ENCODE measurements at regions not wholly inside any gene's neighbourhood (a gene's known extent, or its start where the extent isn't known, plus 50 kb on each side); places are given as distances from the start of the nearest gene placed in this dataset.

GRCh38 chr4:25527034-25527433, 128.6 kb upstream of the SLC34A2 start:
- Histone ChIP-seq H3K9me3 (ENCODE audit: control insufficient read depth in 1 of 2, insufficient read depth in 1 of 2, low read length in 2 of 2) (peaks cover 0 to 4% of the 10 kb centered on the region in 2 experiments), H3K27me3 (ENCODE audit: control insufficient read depth in 1 of 2, insufficient read depth in 2 of 2, low read length in 2 of 2) (peaks cover 0 to 2% of the 10 kb centered on the region in 2 experiments), H3K4me3 (ENCODE audit: low read length) (no peak overlapping the region), H3K4me1 (ENCODE audit: insufficient read depth, low read length) (no peaks in the 10 kb centered on the region), H3K36me3 (ENCODE audit: insufficient read depth, low read length) (no peaks in the 10 kb centered on the region), H3K27ac (ENCODE audit: low read depth in 1 of 2, low read length in 2 of 2) (no peak overlapping the region)
- Mint-ChIP-seq H3K4me1 (ENCODE audit: low read depth) (no peaks in the 10 kb centered on the region), H3K36me3 (ENCODE audit: low read depth) (no peaks in the 10 kb centered on the region), H3K27ac (no peak overlapping the region), H3K27me3 (peaks cover 11% of the 10 kb centered on the region), H3K4me3 (no peak overlapping the region), H3K9me3 (no peaks in the 10 kb centered on the region)
- ATAC-seq (ENCODE audit: poor library complexity), result no peak
- CTCF ChIA-PET, result no interaction called here
- no peak for DNase-seq
- intact Hi-C loops (cut with DNase I, micrococcal nuclease), result no loop called here
- TF ChIP-seq CTCF (IDR thresholded peaks at IDR 0.05), result no peak
- POLR2A ChIA-PET, result no interaction called here

GRCh38 chr4:25528391-25528790, 127.3 kb upstream of the SLC34A2 start:
- H3K27me3 Mint-ChIP-seq, result peaks cover 6% of the 10 kb centered on the region
- POLR2A ChIA-PET, result interaction anchor here (0.6 kb wide), 1 partner anchor 48 kb away, joined by 3 read pairs; no protein-coding TSS in a partner anchor
- Histone ChIP-seq H3K36me3 (ENCODE audit: insufficient read depth, low read length) (no peaks in the 10 kb centered on the region), H3K4me3 (ENCODE audit: low read length) (no peak overlapping the region), H3K4me1 (ENCODE audit: insufficient read depth, low read length) (no peaks in the 10 kb centered on the region), H3K27ac (ENCODE audit: low read depth in 1 of 2, low read length in 2 of 2) (no peak overlapping the region), H3K27me3 (ENCODE audit: control insufficient read depth in 1 of 2, insufficient read depth in 2 of 2, low read length in 2 of 2) (peaks cover 0 to 2% of the 10 kb centered on the region in 2 experiments), H3K9me3 (ENCODE audit: control insufficient read depth in 1 of 2, insufficient read depth in 1 of 2, low read length in 2 of 2) (peaks cover 0 to 4% of the 10 kb centered on the region in 2 experiments)
- no peaks in the 10 kb centered on the region for H3K4me1 Mint-ChIP-seq (ENCODE audit: low read depth)
- CTCF ChIA-PET, result no interaction called here
- no peaks in the 10 kb centered on the region for H3K36me3 Mint-ChIP-seq (ENCODE audit: low read depth)
- no peak for TF ChIP-seq CTCF (IDR thresholded peaks at IDR 0.05)
- no peak for DNase-seq
- no peak overlapping the region for H3K4me3 Mint-ChIP-seq
- intact Hi-C loops (cut with DNase I, micrococcal nuclease), result no loop called here
- no peak for ATAC-seq (ENCODE audit: poor library complexity)
- H3K27ac Mint-ChIP-seq, result no peak overlapping the region
- H3K9me3 Mint-ChIP-seq, result no peaks in the 10 kb centered on the region

- Histone ChIP-seq H3K36me3 (ENCODE audit: insufficient read depth, low read length) (no peaks in the 10 kb centered on the region), H3K4me1 (ENCODE audit: insufficient read depth, low read length) (no peaks in the 10 kb centered on the region), H3K4me3 (ENCODE audit: low read length) (no peak overlapping the region), H3K27ac (ENCODE audit: low read depth in 1 of 2, low read length in 2 of 2) (no peak overlapping the region), H3K9me3 (ENCODE audit: control insufficient read depth in 1 of 2, insufficient read depth in 1 of 2, low read length in 2 of 2) (no peaks in the 10 kb centered on the region), H3K27me3 (ENCODE audit: control insufficient read depth in 1 of 2, insufficient read depth in 2 of 2, low read length in 2 of 2) (no peaks in the 10 kb centered on the region)
- intact Hi-C loops (cut with DNase I, micrococcal nuclease), result no loop called here
- TF ChIP-seq CTCF (IDR thresholded peaks at IDR 0.05), result no peak
- ATAC-seq (ENCODE audit: poor library complexity), result no peak
- Mint-ChIP-seq H3K4me3 (no peak overlapping the region), H3K36me3 (ENCODE audit: low read depth) (no peaks in the 10 kb centered on the region), H3K9me3 (no peaks in the 10 kb centered on the region), H3K4me1 (ENCODE audit: low read depth) (no peaks in the 10 kb centered on the region), H3K27me3 (peaks cover 10% of the 10 kb centered on the region), H3K27ac (no peak overlapping the region)
- DNase-seq, result no peak
- POLR2A ChIA-PET, result no interaction called here
- CTCF ChIA-PET, result interaction anchor here (0.6 kb wide), 1 partner anchor 1298 kb away, joined by 3 read pairs; no protein-coding TSS in a partner anchor
Observed at GRCh38 chr4:25531272-25531671, 124.4 kb upstream of the SLC34A2 start.
